SW 1271 (cell line): ENCODE measurements at regions not wholly inside any gene's neighbourhood (a gene's known extent, or its start where the extent isn't known, plus 50 kb on each side); places are given as distances from the start of the nearest gene placed in this dataset.
"Not testable (repeated sequence)": the region's sequence is repeated elsewhere in the genome, so short reads cannot be mapped to it uniquely, and the experiment has no call there.

Source experiments
- DNase-seq, 2 experiments: peaks; one replicate each; lab custom pipeline; 2025; lab: John Stamatoyannopoulos, UW

DNA sequence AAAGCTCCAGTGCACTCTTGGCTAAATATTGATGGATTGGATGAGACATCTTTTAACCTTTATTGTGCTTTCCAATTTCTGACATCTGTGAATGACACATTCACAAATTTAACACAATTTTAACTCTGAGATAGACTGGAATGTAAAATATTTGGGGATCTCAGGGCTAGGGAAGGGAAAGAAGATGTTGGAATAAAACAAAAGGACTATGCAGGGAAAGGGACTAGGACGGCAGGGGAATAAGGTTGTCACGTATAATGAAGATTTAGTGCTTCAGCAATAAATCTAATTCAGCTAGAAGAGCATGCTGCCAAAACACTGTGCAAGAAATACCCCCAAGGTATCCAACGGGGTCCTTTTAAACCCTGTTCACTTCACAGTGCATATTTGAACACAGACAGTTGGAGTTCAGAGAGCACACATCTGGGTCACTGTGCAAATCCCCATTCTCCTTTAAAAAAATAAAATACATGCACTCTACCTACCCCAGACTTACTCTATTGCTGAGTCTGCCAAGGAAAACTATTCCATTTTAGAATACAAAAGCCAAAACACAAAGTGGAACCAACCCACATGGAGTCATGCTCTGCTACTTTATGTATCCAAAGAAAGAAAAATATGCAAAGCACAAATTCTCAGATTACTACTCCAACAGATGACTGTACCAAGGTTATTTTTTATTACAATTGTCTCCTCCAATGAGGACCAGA, 151.0 kb upstream of the RSPO3 start:
- DNase-seq, result no peak

DNA sequence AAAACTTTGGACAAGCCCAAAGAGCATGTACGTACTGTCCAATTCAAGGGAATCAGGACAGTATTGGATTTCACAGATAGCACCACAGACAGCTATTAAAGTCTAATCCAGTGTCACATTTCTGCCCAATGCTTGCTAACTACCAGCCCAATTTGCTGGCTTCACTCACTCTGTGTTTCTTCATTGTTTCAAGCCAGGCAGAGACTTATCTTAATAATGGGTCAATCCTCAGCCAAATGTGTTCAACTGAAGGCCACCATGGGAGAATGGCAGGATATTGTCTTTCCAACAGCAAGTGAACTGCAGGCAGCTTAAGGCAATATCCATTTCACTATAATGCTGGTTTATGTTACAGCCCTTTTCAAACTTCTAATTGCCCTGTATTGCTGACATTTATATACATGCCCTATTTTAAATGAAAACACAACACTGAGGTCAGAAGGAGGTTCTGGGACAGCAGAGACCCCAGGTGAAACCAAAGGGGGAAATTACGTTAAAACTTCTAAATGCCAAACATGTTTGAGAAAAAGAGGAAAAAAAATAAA, 142.1 kb upstream of the RSPO3 start:
- DNase-seq, result no peak

GRCh38 chr6:126983779-126984178, 134.7 kb upstream of the RSPO3 start:
- no peak for DNase-seq

DNA sequence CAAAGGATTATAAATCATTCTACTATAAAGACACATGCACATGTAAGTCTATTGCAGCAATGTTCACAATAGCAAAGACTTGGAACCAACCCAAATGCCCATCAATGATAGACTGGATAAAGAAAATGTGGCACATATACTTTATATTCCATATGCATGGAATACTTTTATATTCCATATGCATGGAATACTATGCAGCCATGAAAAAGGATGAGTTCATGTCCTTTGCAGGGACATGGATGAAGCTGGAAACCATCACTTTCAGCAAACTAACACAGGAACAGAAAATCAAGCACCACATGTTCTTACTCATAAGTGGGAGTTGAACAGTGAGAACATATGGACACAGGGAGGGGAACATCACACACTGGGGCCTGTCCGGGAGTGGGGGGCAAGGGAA, 130.3 kb upstream of the RSPO3 start:
- DNase-seq, result not testable (repeated sequence)

GRCh38 chr6:127000631-127001030, 117.8 kb upstream of the RSPO3 start:
- DNase-seq, result no peak

DNA sequence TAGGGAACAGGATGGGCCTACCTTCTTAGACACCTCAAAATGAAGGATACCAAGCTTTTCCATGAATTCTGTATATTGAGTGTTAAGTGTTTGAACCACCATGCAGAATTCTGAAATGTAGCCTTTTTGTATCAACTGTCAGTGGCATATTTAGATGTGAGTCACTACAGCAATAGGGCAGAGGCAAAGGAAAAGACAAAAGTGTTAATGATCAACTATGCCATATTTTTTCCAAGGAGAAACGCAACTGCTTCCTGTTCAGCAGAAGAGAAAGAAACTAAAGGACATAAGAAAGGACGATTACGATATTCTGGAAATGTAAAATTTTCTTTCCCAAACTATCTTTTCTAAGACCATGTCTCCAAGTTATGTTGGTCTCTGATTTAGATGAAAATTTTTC, 104.6 kb upstream of the RSPO3 start:
- DNase-seq, result no peak

DNA sequence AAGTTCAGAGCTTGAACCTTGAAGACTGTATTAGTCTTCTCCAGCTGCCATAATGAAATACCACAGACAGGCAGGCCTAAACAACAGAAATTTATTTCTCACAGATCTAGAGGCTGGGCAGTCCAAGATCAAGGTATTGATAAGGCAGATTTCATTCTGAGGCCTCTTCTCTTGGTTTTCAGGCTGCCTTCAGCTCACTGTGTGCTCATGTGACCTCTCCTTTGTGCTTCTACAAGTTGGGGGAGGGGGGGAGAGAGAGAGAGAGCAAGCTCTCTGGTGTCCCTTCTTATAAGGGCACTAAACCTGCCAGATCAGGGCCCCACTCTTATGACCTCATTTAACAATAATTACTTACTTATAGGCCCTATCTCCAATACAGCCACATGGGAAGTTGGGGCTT, 102.6 kb upstream of the RSPO3 start:
- DNase-seq, result no peak

DNA sequence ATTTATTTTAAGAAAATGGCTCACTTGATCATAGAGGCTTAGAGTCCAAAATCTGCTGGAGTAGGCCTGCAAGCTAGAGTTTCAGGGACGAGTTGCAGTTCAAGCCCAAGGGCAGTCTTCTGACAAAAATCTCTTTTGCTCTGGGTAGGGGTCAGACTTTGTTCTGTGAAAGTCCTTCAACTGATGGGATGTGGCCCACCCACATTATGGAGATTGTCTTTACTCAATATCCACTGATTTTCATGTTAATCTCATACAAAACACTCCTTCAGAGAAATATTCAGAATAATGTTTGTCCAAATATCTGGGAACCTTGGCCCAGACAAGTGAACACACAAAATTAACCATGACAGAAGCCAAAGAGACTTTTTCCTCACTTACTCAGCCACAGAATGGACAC, 98.6 kb upstream of the RSPO3 start:
- no peak for DNase-seq

DNA sequence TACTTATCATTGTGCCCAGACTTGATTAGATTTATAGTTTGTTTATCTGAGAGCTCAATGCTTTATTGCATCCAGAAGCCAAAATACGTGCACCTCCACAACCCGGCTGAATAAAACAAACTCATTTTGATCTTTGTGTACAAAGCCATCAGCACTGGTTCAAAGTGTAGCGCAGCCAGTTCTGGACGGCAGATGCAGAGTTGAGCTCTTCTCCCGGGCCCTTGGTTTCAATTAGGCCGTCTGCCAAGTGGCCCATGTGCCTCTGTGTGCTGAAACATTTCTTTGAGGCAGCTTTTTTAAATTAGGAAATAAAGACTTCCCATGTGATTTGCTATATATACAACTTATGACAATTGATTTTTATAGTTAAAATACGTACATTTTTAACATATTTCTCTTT, 96.2 kb upstream of the RSPO3 start:
- no peak for DNase-seq

- no peak for DNase-seq
These were observed 95.3 kb upstream of the RSPO3 start for GRCh38 chr6:127023001-127023778.

DNA sequence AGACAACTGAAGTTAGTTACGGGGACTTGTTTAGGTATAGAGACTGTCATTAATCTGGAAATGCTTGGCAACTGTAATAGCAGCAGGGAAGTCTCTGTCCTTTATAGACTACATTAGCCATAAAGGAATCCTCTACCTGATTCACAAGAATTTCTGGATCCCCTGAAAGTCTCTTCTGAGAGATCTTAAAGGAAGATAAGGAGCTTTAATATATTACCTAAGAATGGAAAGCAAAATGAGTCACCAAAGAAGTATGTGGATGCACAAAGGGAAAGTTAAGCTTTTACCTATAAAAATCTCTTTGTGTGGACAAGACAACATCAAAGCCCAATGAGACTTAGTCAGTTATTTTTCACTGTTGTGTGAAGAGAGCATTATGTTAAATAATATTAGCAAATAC, 92.2 kb upstream of the RSPO3 start:
- DNase-seq, result peak in 1 of 2 experiments; percentile 24

DNA sequence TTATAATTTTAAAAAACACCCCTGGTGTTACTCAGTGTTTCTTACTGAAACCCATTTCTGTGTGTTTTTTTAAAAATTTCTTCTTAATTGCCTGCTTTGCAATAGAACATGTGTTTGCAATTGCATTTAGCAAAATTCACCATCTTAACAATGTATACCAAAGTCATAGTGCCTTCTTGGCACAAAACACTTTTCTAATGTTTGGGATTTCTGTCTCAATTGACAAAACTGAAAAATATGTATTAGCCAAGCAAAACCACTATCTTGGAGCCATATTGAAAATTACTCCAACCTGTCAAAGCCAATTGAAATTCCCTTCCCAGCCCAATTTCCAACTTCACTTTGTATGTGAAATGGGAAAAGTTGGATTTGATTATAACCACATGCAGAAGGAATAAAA, 88.4 kb upstream of the RSPO3 start:
- DNase-seq, result no peak

- no peak for DNase-seq
These were observed 87.6 kb upstream of the RSPO3 start for GRCh38 chr6:127030836-127031235.

DNA sequence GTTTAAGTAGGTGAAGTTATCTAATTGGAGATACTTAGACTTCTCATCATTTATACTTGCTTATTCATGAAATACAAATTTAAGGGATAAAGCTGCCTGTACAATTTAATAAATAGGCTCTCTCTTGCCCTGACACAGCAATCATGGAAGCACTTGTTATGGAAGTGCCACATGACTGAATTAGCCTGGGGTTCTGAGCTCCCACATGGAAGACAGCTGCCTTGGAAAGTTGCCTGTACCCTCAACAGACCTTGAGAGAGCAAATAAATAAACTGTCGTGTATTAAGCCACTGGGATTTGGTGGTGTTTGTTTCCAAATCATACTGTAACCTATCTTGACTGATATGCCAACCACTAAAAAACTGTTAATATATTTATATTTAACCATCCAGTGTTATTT, 87.0 kb upstream of the RSPO3 start:
- no peak for DNase-seq

DNA sequence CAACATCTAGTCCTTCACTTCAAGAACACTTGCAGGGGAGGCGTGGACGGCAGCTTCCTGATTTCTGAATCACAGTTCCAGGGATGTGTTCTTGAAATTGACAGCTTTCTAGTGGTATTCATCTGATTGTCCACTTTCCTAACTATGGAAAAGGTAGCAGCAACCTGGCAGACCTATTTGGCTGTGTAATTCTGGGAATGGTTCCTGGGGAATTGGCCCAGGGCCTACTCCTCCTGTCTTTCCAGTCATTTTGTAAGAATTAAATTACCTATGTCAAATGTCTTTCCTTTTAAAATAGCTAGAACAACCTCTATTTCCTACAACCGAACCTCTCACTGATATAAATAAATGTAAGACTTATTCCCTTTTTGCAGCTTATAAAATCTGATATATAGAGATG, 85.5 kb upstream of the RSPO3 start:
- no peak for DNase-seq

GRCh38 chr6:127051571-127052260, 66.8 kb upstream of the RSPO3 start:
- peak in 1 of 2 experiments; percentile 80 for DNase-seq

GRCh38 chr6:127053032-127053874, 65.2 kb upstream of the RSPO3 start:
- DNase-seq, result peak; percentile 6 to 87

DNA sequence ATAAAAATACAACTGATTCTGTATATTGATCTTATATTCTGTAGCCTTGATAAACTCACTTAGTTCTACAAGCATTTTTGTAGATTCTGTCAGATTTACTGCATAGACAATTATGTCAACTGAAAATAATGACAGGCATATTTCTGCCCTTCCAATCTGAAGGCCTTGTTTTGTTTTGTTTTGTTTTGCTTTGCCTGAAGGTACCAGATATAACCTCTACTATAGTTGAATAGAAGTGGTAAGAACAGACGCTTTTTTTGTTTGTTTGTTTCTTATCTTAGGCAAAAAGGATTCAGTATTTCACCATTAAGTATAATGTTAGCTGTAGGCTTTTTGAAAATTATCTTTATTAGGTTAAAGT, 64.6 kb upstream of the RSPO3 start:
- no peak for DNase-seq

DNA sequence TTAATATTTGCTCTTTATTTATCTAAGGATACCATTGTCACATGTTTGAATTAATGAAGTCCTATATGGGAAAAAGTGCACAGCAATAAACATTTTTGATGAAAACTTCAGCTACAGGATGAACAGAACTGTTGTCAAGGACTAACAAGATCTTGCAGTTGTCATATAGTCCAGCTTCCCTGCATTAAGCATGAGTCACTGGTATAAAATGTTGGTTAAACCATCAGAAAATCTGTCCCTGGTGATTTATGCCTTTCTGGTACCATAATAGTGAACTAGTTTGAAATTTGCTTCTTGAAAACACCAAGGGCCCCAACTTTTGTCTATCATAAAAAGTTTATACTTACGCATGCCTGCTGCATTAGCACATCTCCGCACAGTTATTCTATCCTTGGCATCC, 60.4 kb upstream of the RSPO3 start:
- DNase-seq, result peak in 1 of 2 experiments; percentile 56

GRCh38 chr6:127058936-127059335, 59.5 kb upstream of the RSPO3 start:
- no peak for DNase-seq
